ENCODE measurements at regions not wholly inside any gene's neighbourhood (a gene's known extent, or its start where the extent isn't known, plus 50 kb on each side); places are given as distances from the start of the nearest gene placed in this dataset.

DNA sequence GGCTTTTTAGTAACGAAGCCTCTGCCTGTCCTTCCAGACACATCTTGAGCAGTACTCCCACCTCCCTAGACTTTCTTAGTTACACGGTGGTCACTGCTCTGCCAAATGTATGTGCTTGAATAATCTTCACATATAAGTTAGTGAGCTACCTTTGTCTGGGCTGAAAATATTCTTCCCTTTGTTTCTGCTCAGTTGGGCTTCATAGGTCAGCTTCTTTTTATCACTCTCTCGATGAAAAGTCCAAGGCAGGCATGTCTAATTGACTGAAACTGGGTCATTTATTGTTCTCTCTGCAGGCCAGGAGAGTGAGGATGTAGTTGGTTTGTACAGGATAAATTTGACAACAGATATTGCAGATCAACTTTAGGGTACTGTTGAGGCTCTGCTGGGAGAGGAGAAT lies 636.7 kb upstream of the IGFBP3 start:
- TF ChIP-seq, protein P1, sequence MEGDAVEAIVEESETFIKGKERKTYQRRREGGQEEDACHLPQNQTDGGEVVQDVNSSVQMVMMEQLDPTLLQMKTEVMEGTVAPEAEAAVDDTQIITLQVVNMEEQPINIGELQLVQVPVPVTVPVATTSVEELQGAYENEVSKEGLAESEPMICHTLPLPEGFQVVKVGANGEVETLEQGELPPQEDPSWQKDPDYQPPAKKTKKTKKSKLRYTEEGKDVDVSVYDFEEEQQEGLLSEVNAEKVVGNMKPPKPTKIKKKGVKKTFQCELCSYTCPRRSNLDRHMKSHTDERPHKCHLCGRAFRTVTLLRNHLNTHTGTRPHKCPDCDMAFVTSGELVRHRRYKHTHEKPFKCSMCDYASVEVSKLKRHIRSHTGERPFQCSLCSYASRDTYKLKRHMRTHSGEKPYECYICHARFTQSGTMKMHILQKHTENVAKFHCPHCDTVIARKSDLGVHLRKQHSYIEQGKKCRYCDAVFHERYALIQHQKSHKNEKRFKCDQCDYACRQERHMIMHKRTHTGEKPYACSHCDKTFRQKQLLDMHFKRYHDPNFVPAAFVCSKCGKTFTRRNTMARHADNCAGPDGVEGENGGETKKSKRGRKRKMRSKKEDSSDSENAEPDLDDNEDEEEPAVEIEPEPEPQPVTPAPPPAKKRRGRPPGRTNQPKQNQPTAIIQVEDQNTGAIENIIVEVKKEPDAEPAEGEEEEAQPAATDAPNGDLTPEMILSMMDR (IDR thresholded peaks at IDR 0.05): no peak
- TF ChIP-seq EZH2 (IDR thresholded peaks at IDR 0.05; ENCODE audit: borderline replicate concordance, insufficient read depth, low read depth, low read length, poor library complexity, severe bottlenecking): no peak
